PC-3 (cell line): ENCODE measurements at regions not wholly inside any gene's neighbourhood (a gene's known extent, or its start where the extent isn't known, plus 50 kb on each side); places are given as distances from the start of the nearest gene placed in this dataset.

Experiments used
- ATAC-seq: fragments of 200-7000 bp; cut with Tn5 transposase; 2 replicates; pipeline ENCODE4 v1.9.1; 2020; ENCODE audit warnings: mild to moderate bottlenecking, moderate library complexity
- BruUV-seq: library from RNA; stranded (reverse); fragments of 400-500 nt; replicated peaks from 2 replicates; lab custom pipeline; 2021; lab: Mats Ljungman, UMichigan
- CTCF ChIA-PET: fragments of 300-600 bp; sonication (Branson Sonifier 250); formaldehyde crosslinking; loops from one replicate; lab custom pipeline; 2022; ENCODE audit warnings: antibody characterized with exemption; lab: Charles Lee
- POLR2A ChIA-PET: fragments of 300-600 bp; sonication (Branson Sonifier 250); formaldehyde crosslinking; loops from one replicate; lab custom pipeline; 2022; ENCODE audit warnings: antibody characterized with exemption; ENCODE audit not compliant: unreplicated experiment; lab: Charles Lee
- DNase-seq: peaks from one replicate; pipeline ENCODE4 v3.0.0-alpha.2; 2015
- H2AFZ ChIP-seq: fragments of 300-600 bp; sonication (generic); 2 replicates; pipeline ENCODE4 v1.6.0; 2016; ENCODE audit warnings: antibody characterized with exemption, low read length
- H3F3A ChIP-seq: fragments of 300-600 bp; sonication (generic); one replicate; pipeline ENCODE4 v1.6.0; 2017; ENCODE audit warnings: antibody characterized with exemption, low read length, control low read depth, mild to moderate bottlenecking; ENCODE audit not compliant: unreplicated experiment
- H3K27ac ChIP-seq: fragments of 300-600 bp; sonication (generic); 2 replicates; pipeline ENCODE4 v1.5.1; 2016; ENCODE audit warnings: mild to moderate bottlenecking, low read length
- H3K27me3 ChIP-seq: fragments of 300-600 bp; sonication (generic); 2 replicates; pipeline ENCODE4 v1.6.1; 2016; ENCODE audit warnings: low read length, mixed read lengths
- H3K36me3 ChIP-seq: fragments of 300-600 bp; sonication (generic); 2 replicates; pipeline ENCODE4 v1.6.1; 2016; ENCODE audit warnings: low read depth, mixed run types, low read length, mixed read lengths
- H3K4me1 ChIP-seq: fragments of 300-600 bp; sonication (generic); 2 replicates; pipeline ENCODE4 v1.5.1; 2016; ENCODE audit warnings: low read length; ENCODE audit not compliant: insufficient read depth
- H3K4me2 ChIP-seq: fragments of 300-600 bp; sonication (generic); 2 replicates; pipeline ENCODE4 v1.6.0; 2016; ENCODE audit warnings: low read length
- H3K4me3 ChIP-seq: fragments of 300-600 bp; sonication (generic); 2 replicates; pipeline ENCODE4 v1.5.1; 2016; ENCODE audit warnings: mild to moderate bottlenecking, low read length, mixed read lengths
- H3K79me2 ChIP-seq: fragments of 300-600 bp; sonication (generic); 2 replicates; pipeline ENCODE4 v1.6.1; 2017; ENCODE audit warnings: low read length, mixed read lengths
- H3K9ac ChIP-seq: fragments of 300-600 bp; sonication (generic); 2 replicates; pipeline ENCODE4 v1.6.0; 2016; ENCODE audit warnings: mild to moderate bottlenecking, low read length
- H3K9me2 ChIP-seq: fragments of 300-600 bp; sonication (generic); replicated peaks from 2 replicates; pipeline ENCODE4 v1.6.1; 2016; ENCODE audit warnings: mixed run types, low read length, mixed read lengths
- H3K9me3 ChIP-seq: fragments of 300-600 bp; sonication (generic); 2 replicates; pipeline ENCODE4 v1.6.1; 2016; ENCODE audit warnings: low read length, mixed read lengths
- H4K20me1 ChIP-seq: fragments of 300-600 bp; sonication (generic); 2 replicates; pipeline ENCODE4 v1.6.1; 2016; ENCODE audit warnings: low read length, mixed read lengths
- EZH2 ChIP-seq: fragments of 300-600 bp; sonication (generic); IDR thresholded peaks from one replicate; pipeline ENCODE4 v1.6.1; 2017; ENCODE audit warnings: antibody characterized with exemption, mild to moderate bottlenecking, low read length; ENCODE audit not compliant: unreplicated experiment
- EZH2phosphoT487 ChIP-seq: fragments of 300-600 bp; sonication (generic); IDR thresholded peaks from 2 replicates; pipeline ENCODE4 v1.6.1; 2018; ENCODE audit warnings: mild to moderate bottlenecking, antibody characterized with exemption, low read length, borderline replicate concordance
- intact Hi-C: fragments of 100-400 bp; cut with micrococcal nuclease; formaldehyde crosslinking; loops from 2 replicates; pipeline ENCODE4 v1.9.0; 2023
- TF ChIP-seq, protein P1 (sequence below): fragments of 300-600 bp; sonication (generic); conservative IDR thresholded peaks from 2 replicates; pipeline ENCODE4 v1.5.1; 2017; ENCODE audit warnings: antibody characterized with exemption, low read depth, mild to moderate bottlenecking, low read length

DNA sequence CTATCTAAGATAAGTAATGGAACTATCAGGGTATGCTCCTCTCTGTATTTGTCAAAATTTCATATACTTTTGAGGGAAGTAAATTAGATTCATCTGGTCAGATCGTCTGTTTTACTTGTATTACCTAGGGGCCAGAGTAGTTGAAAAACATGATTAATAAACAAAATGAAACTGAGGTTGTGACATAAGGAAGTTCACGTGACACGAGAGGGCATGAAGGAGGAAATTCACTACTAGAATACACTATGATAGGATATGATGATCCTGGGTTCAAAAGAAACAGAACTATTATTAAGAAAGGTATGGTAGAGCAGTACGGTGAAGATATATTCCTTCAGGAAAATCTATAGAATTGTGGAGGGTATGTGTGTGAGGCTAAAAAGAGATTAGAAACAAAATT, 58.4 kb upstream of the SPAG16 start:
- Histone ChIP-seq H3K9ac (no peak overlapping the region), H3K27ac (no peak overlapping the region), H3K27me3 (no peaks in the 10 kb centered on the region), H3F3A (no peaks in the 10 kb centered on the region), H2AFZ (no peak overlapping the region), H3K4me2 (no peak overlapping the region), H3K79me2 (no peaks in the 10 kb centered on the region), H3K9me3 (no peaks in the 10 kb centered on the region), H3K4me3 (no peak overlapping the region), H4K20me1 (no peaks in the 10 kb centered on the region), H3K4me1 (0 out of 2 replicates have a peak, but pooled peaks cover 5% of the 10 kb centered on the region), H3K9me2 (no peaks in the 10 kb centered on the region), H3K36me3 (no peaks in the 10 kb centered on the region)
- no peak for ATAC-seq
- CTCF ChIA-PET, result no interaction called here
- POLR2A ChIA-PET, result no interaction called here
- no TSS peak for BruUV-seq
- TF ChIP-seq EZH2 (no peak), EZH2phosphoT487 (no peak)
- no peak for DNase-seq
- intact Hi-C loops, result no loop called here

DNA sequence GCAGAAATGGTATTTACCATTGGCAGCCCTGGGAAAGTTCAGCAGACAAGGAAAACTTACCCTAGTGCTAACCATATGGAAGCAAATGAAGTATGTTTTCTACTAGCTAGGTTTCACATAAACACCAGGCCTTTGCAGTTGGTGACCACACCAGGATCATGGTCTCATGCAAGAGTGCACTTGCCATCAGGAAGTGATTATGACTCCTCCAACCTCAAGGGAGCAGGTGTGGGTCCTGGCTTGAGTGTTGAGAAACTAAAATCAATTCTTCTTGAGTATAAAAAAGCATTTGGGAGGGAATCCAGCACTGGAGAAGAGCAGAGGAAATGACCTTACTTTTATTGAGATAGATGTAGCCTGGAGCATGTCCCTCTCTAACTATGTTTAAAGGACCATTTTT, 56.8 kb upstream of the SPAG16 start:
- H3K9me3 ChIP-seq, result no peaks in the 10 kb centered on the region
- BruUV-seq, result no TSS peak
- TF ChIP-seq EZH2 (no peak), EZH2phosphoT487 (no peak)
- TF ChIP-seq, protein P1, sequence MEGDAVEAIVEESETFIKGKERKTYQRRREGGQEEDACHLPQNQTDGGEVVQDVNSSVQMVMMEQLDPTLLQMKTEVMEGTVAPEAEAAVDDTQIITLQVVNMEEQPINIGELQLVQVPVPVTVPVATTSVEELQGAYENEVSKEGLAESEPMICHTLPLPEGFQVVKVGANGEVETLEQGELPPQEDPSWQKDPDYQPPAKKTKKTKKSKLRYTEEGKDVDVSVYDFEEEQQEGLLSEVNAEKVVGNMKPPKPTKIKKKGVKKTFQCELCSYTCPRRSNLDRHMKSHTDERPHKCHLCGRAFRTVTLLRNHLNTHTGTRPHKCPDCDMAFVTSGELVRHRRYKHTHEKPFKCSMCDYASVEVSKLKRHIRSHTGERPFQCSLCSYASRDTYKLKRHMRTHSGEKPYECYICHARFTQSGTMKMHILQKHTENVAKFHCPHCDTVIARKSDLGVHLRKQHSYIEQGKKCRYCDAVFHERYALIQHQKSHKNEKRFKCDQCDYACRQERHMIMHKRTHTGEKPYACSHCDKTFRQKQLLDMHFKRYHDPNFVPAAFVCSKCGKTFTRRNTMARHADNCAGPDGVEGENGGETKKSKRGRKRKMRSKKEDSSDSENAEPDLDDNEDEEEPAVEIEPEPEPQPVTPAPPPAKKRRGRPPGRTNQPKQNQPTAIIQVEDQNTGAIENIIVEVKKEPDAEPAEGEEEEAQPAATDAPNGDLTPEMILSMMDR, result no peak
- no peak overlapping the region for H3K4me2 ChIP-seq
- H4K20me1 ChIP-seq, result no peaks in the 10 kb centered on the region
- intact Hi-C loops, result no loop called here
- no peak overlapping the region for H3K9ac ChIP-seq
- DNase-seq, result no peak
- no peaks in the 10 kb centered on the region for H3K27me3 ChIP-seq
- no peaks in the 10 kb centered on the region for H3K9me2 ChIP-seq
- POLR2A ChIA-PET, result no interaction called here
- CTCF ChIA-PET, result no interaction called here
- no peaks in the 10 kb centered on the region for H3F3A ChIP-seq
- ATAC-seq, result no peak
- H3K4me1 ChIP-seq, result 0 out of 2 replicates have a peak, but pooled peaks cover 5% of the 10 kb centered on the region
- H3K79me2 ChIP-seq, result no peaks in the 10 kb centered on the region
- no peaks in the 10 kb centered on the region for H3K36me3 ChIP-seq
- H2AFZ ChIP-seq, result no peak overlapping the region
- no peak overlapping the region for H3K27ac ChIP-seq
- no peak overlapping the region for H3K4me3 ChIP-seq

DNA sequence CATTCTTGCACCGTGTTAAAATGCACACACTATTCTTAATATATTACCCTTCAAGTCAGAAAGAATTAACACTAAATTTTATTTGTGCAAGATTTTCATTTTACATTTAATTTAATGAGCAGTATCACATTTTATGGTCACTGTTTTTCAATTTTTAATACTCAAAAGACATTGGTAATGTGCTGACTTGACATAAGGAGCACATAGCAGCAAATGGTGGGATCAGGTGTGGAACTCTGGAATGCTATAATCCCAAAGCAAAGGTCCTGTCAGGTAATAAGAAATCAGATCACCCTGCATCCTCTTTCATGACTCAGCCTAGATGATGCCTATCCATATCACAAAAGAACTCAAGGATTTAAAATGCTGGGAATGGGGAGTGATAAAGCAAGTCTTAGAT, 55.6 kb upstream of the SPAG16 start:
- no peak overlapping the region for H2AFZ ChIP-seq
- H3K79me2 ChIP-seq, result no peaks in the 10 kb centered on the region
- H3K4me3 ChIP-seq, result no peak overlapping the region
- no peak overlapping the region for H3K9ac ChIP-seq
- no peak overlapping the region for H3K27ac ChIP-seq
- TF ChIP-seq, protein P1, result no peak
- TF ChIP-seq EZH2phosphoT487, result no peak
- TF ChIP-seq EZH2, result no peak
- no peaks in the 10 kb centered on the region for H3K9me2 ChIP-seq
- intact Hi-C loops, result no loop called here
- H3K27me3 ChIP-seq, result no peaks in the 10 kb centered on the region
- H3K9me3 ChIP-seq, result no peaks in the 10 kb centered on the region
- H3K36me3 ChIP-seq, result no peaks in the 10 kb centered on the region
- no peak overlapping the region for H3K4me2 ChIP-seq
- no peaks in the 10 kb centered on the region for H4K20me1 ChIP-seq
- ATAC-seq, result no peak
- no peaks in the 10 kb centered on the region for H3F3A ChIP-seq
- no TSS peak for BruUV-seq
- CTCF ChIA-PET, result no interaction called here
- 0 out of 2 replicates have a peak, but pooled peaks cover 5% of the 10 kb centered on the region for H3K4me1 ChIP-seq
- no peak for DNase-seq
- POLR2A ChIA-PET, result no interaction called here
